Activated B cell treated with CpG ODN at 0.5 μM for 24 hours (primary cell): ENCODE measurements at regions not wholly inside any gene's neighbourhood (a gene's known extent, or its start where the extent isn't known, plus 50 kb on each side); places are given as distances from the start of the nearest gene placed in this dataset.

ENCODE experiments used
- ATAC-seq: fragments of 200-7000 bp; cut with Tn5 transposase; one replicate; pipeline ENCODE4 v1.10.0; 2021; ENCODE audit warnings: low read depth, mild to moderate bottlenecking, moderate library complexity
- CTCF ChIA-PET: fragments of 350-600 bp; sonication (Branson Sonifier 250); formaldehyde crosslinking; loops from one replicate; lab custom pipeline; 2021; ENCODE audit warnings: antibody characterized with exemption; lab: Charles Lee
- POLR2A ChIA-PET: fragments of 350-600 bp; sonication (Branson Sonifier 250); formaldehyde crosslinking; loops from one replicate; lab custom pipeline; 2021; ENCODE audit warnings: antibody characterized with exemption; lab: Charles Lee
- DNase-seq: peaks from one replicate; pipeline ENCODE4 v3.0.0; 2022
- H3K27ac Mint-ChIP-seq: one replicate; pipeline ENCODE4 v1.8.0; 2020; ENCODE audit warnings: mixed read lengths
- H3K27me3 Mint-ChIP-seq: one replicate; pipeline ENCODE4 v1.8.0; 2021; ENCODE audit warnings: mixed read lengths
- H3K36me3 Mint-ChIP-seq: one replicate; pipeline ENCODE4 v1.8.0; 2021; ENCODE audit warnings: low read depth, mixed read lengths
- H3K4me1 Mint-ChIP-seq: one replicate; pipeline ENCODE4 v1.8.0; 2021; ENCODE audit warnings: mixed read lengths
- H3K4me3 Mint-ChIP-seq: one replicate; pipeline ENCODE4 v1.8.0; 2020; ENCODE audit warnings: mild to moderate bottlenecking, mixed read lengths
- H3K9me3 Mint-ChIP-seq: one replicate; pipeline ENCODE4 v1.8.0; 2020; ENCODE audit warnings: mixed read lengths
- CTCF ChIP-seq: fragments of 200-600 bp; IDR thresholded peaks from one replicate; pipeline ENCODE4 v1.8.0; 2022; ENCODE audit warnings: antibody characterized with exemption, mild to moderate bottlenecking
- intact Hi-C: fragments of 100-400 bp; cut with micrococcal nuclease; formaldehyde crosslinking; loops from one replicate; pipeline ENCODE4 v1.15.1; 2024

- Mint-ChIP-seq H3K4me1 (peaks cover 29% of the 10 kb centered on the region), H3K4me3 (no peak overlapping the region), H3K9me3 (no peaks in the 10 kb centered on the region), H3K36me3 (no peaks in the 10 kb centered on the region), H3K27ac (no peak overlapping the region), H3K27me3 (no peaks in the 10 kb centered on the region)
- intact Hi-C loops: no loop called here
- no peak for DNase-seq
- CTCF ChIA-PET: no interaction called here
- ATAC-seq: no peak
- TF ChIP-seq CTCF: no peak
- POLR2A ChIA-PET: no interaction called here
These were observed 202.8 kb downstream of the BCAT1 start for GRCh38 chr12:24746006-24746671.

GRCh38 chr12:24743941-24744793 lies 204.7 kb downstream of the BCAT1 start:
- Mint-ChIP-seq H3K27me3 (no peaks in the 10 kb centered on the region), H3K9me3 (no peaks in the 10 kb centered on the region), H3K36me3 (no peaks in the 10 kb centered on the region), H3K27ac (peak overlapping the region; percentile 31), H3K4me1 (peaks cover 45% of the 10 kb centered on the region), H3K4me3 (no peak overlapping the region)
- no peak for DNase-seq
- no peak for TF ChIP-seq CTCF
- POLR2A ChIA-PET: no interaction called here
- CTCF ChIA-PET: no interaction called here
- intact Hi-C loops: loop anchor here (2.0 kb wide), 1 partner anchor 39 kb away; no protein-coding TSS in a partner anchor
- ATAC-seq: no peak

- no peak for TF ChIP-seq CTCF
- Mint-ChIP-seq H3K27ac (peak overlapping the region; percentile 90), H3K9me3 (no peaks in the 10 kb centered on the region), H3K4me1 (peaks cover 56% of the 10 kb centered on the region), H3K36me3 (no peaks in the 10 kb centered on the region), H3K27me3 (no peaks in the 10 kb centered on the region), H3K4me3 (peak overlapping the region; percentile 64)
- ChIA-PET POLR2A (interaction anchor here (1.6 to 4.1 kb wide), 5 partner anchors 11 to 382 kb away, joined by 5 to 73 read pairs (median 9); no protein-coding TSS in a partner anchor), CTCF (interaction anchor here (1.5 to 1.7 kb wide), 2 partner anchors 13 to 36 kb away, joined by 6 read pairs; no protein-coding TSS in a partner anchor)
- intact Hi-C loops: loop anchor here (1.0 to 2.0 kb wide), 3 partner anchors 23 to 38 kb away; no protein-coding TSS in a partner anchor
- peak; percentile 29 for DNase-seq
- ATAC-seq: peak; percentile 87
These were observed 206.5 kb downstream of the BCAT1 start for GRCh38 chr12:24742378-24742777.

GRCh38 chr12:24741216-24741615 lies 207.7 kb downstream of the BCAT1 start:
- H3K36me3 Mint-ChIP-seq: no peaks in the 10 kb centered on the region
- DNase-seq (no peak), ATAC-seq (peak; percentile 28)
- peak overlapping the region; percentile 90 for H3K27ac Mint-ChIP-seq
- no peaks in the 10 kb centered on the region for H3K27me3 Mint-ChIP-seq
- peak overlapping the region; percentile 63 for H3K4me3 Mint-ChIP-seq
- no peak for TF ChIP-seq CTCF
- H3K4me1 Mint-ChIP-seq: peaks cover 67% of the 10 kb centered on the region
- intact Hi-C loops: loop anchor here (1.0 to 2.0 kb wide), 2 partner anchors 11 to 362 kb away; no protein-coding TSS in a partner anchor
- no peaks in the 10 kb centered on the region for H3K9me3 Mint-ChIP-seq
- POLR2A ChIA-PET: interaction anchor here (0.9 to 4.1 kb wide), 12 partner anchors 10 to 380 kb away, joined by 3 to 73 read pairs (median 5); no protein-coding TSS in a partner anchor
- CTCF ChIA-PET: interaction anchor here (0.6 to 1.7 kb wide), 5 partner anchors 9 to 37 kb away, joined by 3 to 8 read pairs (median 6); no protein-coding TSS in a partner anchor
